ENCODE measurements at regions not wholly inside any gene's neighbourhood (a gene's known extent, or its start where the extent isn't known, plus 50 kb on each side); places are given as distances from the start of the nearest gene placed in this dataset.

DNA sequence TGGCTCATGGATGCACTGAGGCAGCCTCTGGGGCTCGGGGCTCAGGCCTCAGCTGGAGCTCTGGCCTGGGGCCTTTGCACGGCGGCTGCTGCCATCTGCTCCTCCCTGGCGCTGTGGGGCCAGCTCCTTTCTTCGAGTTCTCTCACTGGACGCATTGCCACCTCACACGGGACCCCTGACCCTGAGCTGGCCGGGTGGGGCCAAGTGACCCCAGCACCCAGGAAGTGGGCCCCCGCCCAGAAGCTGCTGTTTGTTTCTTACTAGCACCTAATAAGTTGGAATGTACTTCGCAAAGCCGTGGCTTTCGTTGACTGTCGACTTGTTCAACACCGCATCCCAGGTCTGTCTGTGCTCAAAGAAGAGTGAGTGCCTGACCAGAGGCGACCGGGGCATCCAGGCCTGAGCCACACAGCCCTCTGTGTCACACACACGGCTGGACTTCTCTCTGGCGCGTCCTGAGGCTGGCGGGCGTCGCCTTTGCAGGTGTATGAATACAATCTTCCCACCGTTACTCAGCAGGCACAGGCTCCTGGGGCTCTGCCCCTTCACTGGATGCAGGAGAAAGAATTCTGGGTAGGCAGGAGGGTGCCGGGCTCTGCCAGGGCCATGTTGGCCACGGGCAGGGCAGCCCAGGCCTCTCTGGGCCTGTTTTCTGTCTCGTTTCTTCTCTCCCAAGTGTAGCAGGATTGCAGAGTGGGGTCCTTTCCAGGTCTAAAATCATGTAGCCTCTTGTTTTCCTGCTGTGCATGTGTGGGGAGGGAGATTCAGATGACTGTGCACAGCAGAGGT lies 112.9 kb downstream of the DLL1 start:
- TF ChIP-seq, protein P1, sequence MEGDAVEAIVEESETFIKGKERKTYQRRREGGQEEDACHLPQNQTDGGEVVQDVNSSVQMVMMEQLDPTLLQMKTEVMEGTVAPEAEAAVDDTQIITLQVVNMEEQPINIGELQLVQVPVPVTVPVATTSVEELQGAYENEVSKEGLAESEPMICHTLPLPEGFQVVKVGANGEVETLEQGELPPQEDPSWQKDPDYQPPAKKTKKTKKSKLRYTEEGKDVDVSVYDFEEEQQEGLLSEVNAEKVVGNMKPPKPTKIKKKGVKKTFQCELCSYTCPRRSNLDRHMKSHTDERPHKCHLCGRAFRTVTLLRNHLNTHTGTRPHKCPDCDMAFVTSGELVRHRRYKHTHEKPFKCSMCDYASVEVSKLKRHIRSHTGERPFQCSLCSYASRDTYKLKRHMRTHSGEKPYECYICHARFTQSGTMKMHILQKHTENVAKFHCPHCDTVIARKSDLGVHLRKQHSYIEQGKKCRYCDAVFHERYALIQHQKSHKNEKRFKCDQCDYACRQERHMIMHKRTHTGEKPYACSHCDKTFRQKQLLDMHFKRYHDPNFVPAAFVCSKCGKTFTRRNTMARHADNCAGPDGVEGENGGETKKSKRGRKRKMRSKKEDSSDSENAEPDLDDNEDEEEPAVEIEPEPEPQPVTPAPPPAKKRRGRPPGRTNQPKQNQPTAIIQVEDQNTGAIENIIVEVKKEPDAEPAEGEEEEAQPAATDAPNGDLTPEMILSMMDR (IDR thresholded peaks at IDR 0.05): no peak
- no peak for TF ChIP-seq POLR2A (IDR thresholded peaks at IDR 0.05)

All from testis (tissue), 2 donors.